Esophagus muscularis mucosa (tissue), 4 donors: ENCODE measurements at regions not wholly inside any gene's neighbourhood (a gene's known extent, or its start where the extent isn't known, plus 50 kb on each side); places are given as distances from the start of the nearest gene placed in this dataset.

Experiments
- DNase-seq: peaks from one replicate; pipeline ENCODE4 v3.0.0-alpha.2; 2017; ENCODE audit errors: extremely low spot score
- H3K27ac ChIP-seq, 4 donors: fragments of 200-600 bp; sonication (generic); replicated peaks in 1 of 4; 1 replicate in 3 of 4; 2 replicates in 1 of 4; pipeline ENCODE4 v1.5.1; 2016 to 2019; ENCODE audit warnings: mild to moderate bottlenecking in 1 of 4
- H3K27me3 ChIP-seq, 4 donors: fragments of 200-600 bp; sonication (generic); one replicate each; pipeline versions ENCODE4 v1.5.1 to v1.6.0; 2016 to 2019
- H3K36me3 ChIP-seq, 4 donors: fragments of 200-600 bp; sonication (generic); one replicate each; pipeline ENCODE4 v1.5.1; 2016 to 2019
- H3K4me1 ChIP-seq, 4 donors: fragments of 200-600 bp; sonication (generic); one replicate each; pipeline ENCODE4 v1.5.1; 2016 to 2019
- H3K4me3 ChIP-seq, 4 donors: fragments of 200-600 bp; sonication (generic); 1 replicate in 2 of 4; 2 replicates in 2 of 4; pipeline ENCODE4 v1.5.1; 2016 to 2019; ENCODE audit warnings: mild to moderate bottlenecking in 4 of 4, moderate library complexity in 1 of 4
- H3K9me3 ChIP-seq, 4 donors: fragments of 200-600 bp; sonication (generic); 1 replicate in 3 of 4; 2 replicates in 1 of 4; pipeline ENCODE4 v1.5.1; 2016 to 2019
- CTCF ChIP-seq, 3 experiments: fragments of 200-600 bp in 2 of 3; fragments of 450-650 bp in 1 of 3; sonication (generic) in 2 of 3; IDR thresholded peaks; one replicate each; pipeline ENCODE4 v1.5.1; 2017 to 2019; ENCODE audit warnings: antibody characterized with exemption in 3 of 3, mild to moderate bottlenecking in 2 of 3, moderate library complexity in 1 of 3
- EP300 ChIP-seq: sonication (generic); formaldehyde crosslinking; IDR thresholded peaks from one replicate; pipeline ENCODE4 v1.6.1; 2017; ENCODE audit warnings: antibody characterized with exemption
- POLR2A ChIP-seq: fragments of 450-650 bp; IDR thresholded peaks from one replicate; pipeline ENCODE4 v1.6.1; 2017; ENCODE audit warnings: antibody characterized with exemption, moderate library complexity, mild to moderate bottlenecking, low read depth
- POLR2AphosphoS5 ChIP-seq, 2 donors: sonication (generic); formaldehyde crosslinking; IDR thresholded peaks; one replicate each; pipeline ENCODE4 v1.6.1; 2017; ENCODE audit warnings: antibody characterized with exemption in 2 of 2
- WGBS: methylation state at CpG from one replicate; pipeline ENCODE4 v1.1.5; 2018; 5-methylcytosine and 5-hydroxymethylcytosine counted together
- intact Hi-C: fragments of 100-400 bp; cut with DNase I; formaldehyde crosslinking; loops from one replicate; pipeline ENCODE4 v1.15.1; 2023

- 76% methylated on average over 4 of the region's 4 CpGs for WGBS
- no peak overlapping the region for H3K27ac ChIP-seq
- intact Hi-C loops: no loop called here
- no peak for TF ChIP-seq POLR2AphosphoS5 (IDR thresholded peaks at IDR 0.05)
- TF ChIP-seq POLR2A: no peak
- no peak for TF ChIP-seq CTCF (IDR thresholded peaks at IDR 0.05)
- no peak for TF ChIP-seq EP300
- peaks cover 14 to 24% (median 16%) of the 10 kb centered on the region in 4 donors for H3K4me1 ChIP-seq
- no peaks in the 10 kb centered on the region for H3K36me3 ChIP-seq
- no peaks in the 10 kb centered on the region for H3K27me3 ChIP-seq
- no peak overlapping the region for H3K4me3 ChIP-seq
- DNase-seq: peak; percentile 90
- no peaks in the 10 kb centered on the region for H3K9me3 ChIP-seq
Measured at GRCh38 chr10:91073286-91073979, 147.0 kb upstream of the PCGF5 start.

- H3K27me3 ChIP-seq: no peaks in the 10 kb centered on the region
- peak; percentile 55 for DNase-seq
- H3K4me3 ChIP-seq: no peak overlapping the region
- H3K27ac ChIP-seq: peak overlapping the region in 3 of 4 donors; percentile 29 to 48 (median 47)
- peaks cover 14 to 34% (median 16%) of the 10 kb centered on the region in 4 donors for H3K4me1 ChIP-seq
- intact Hi-C loops: no loop called here
- no peaks in the 10 kb centered on the region for H3K36me3 ChIP-seq
- no peak for TF ChIP-seq EP300
- no peak for TF ChIP-seq POLR2A
- TF ChIP-seq POLR2AphosphoS5 (IDR thresholded peaks at IDR 0.05): no peak
- TF ChIP-seq CTCF (IDR thresholded peaks at IDR 0.05): no peak
- 56% methylated on average over 7 of the region's 7 CpGs for WGBS
- no peaks in the 10 kb centered on the region for H3K9me3 ChIP-seq
Measured at GRCh38 chr10:91076991-91077548, 143.4 kb upstream of the PCGF5 start.

DNA sequence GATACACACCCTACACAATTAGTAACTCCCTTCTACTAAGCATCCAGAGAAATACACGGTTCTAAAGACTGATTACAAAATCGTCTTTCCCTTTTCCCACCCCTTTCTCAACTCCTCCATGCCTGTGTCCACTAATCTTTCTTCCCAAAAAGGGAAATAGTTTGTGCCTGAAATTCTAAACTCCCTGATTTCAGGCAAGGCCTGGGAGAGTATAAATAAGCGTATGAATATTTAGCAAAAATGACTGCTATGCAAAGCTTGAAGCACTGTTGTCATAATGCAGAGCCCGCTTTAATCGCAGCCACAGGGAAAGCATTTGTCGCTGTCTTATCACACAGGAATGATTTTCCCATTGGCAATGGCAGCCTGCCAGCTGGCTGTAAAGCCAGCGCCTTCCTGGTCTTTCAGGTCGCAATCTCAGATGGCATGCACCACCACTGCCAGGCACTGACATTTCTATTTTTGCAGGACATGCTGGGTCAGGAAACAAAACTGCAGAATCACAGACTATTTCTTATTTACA lies 142.9 kb upstream of the PCGF5 start:
- H3K4me1 ChIP-seq: peaks cover 14 to 34% (median 16%) of the 10 kb centered on the region in 4 donors
- no peaks in the 10 kb centered on the region for H3K9me3 ChIP-seq
- H3K4me3 ChIP-seq: peak overlapping the region in 2 of 4 donors; percentile 0 to 18
- WGBS: 32% methylated on average over 8 of the region's 8 CpGs
- peak; percentile 87 for DNase-seq
- TF ChIP-seq CTCF (IDR thresholded peaks at IDR 0.05) (no peak), POLR2A (no peak), EP300 (no peak), POLR2AphosphoS5 (IDR thresholded peaks at IDR 0.05) (no peak)
- intact Hi-C loops: no loop called here
- peak overlapping the region in 3 of 4 donors; percentile 29 to 48 (median 47) for H3K27ac ChIP-seq
- no peaks in the 10 kb centered on the region for H3K36me3 ChIP-seq
- no peaks in the 10 kb centered on the region for H3K27me3 ChIP-seq

DNA sequence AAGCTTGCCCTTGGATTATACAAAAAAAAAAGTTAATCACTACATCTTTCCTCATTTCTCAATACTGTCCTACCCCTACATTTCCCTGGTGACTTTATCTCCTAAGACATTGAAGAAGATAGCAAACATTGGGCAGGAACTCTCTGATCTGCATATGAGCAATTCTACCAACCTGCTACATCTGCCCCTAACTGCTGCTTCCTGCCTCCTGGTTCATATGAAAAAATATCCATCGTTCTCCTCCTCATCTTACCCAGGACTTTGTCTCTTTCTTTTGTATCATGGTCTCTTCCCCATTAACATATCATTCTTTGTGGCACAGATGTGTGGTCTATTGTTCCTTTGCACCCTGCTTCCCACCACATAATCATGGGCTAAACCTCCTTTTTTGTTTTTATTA lies 139.7 kb upstream of the PCGF5 start:
- TF ChIP-seq POLR2A (no peak), POLR2AphosphoS5 (IDR thresholded peaks at IDR 0.05) (no peak), CTCF (IDR thresholded peaks at IDR 0.05) (no peak), EP300 (no peak)
- peak; percentile 55 for DNase-seq
- 93% methylated on average over 1 of the region's 1 CpG for WGBS
- H3K36me3 ChIP-seq: no peaks in the 10 kb centered on the region
- intact Hi-C loops: no loop called here
- H3K27me3 ChIP-seq: no peaks in the 10 kb centered on the region
- H3K27ac ChIP-seq: no peak overlapping the region
- peaks cover 14 to 34% (median 16%) of the 10 kb centered on the region in 4 donors for H3K4me1 ChIP-seq
- no peaks in the 10 kb centered on the region for H3K9me3 ChIP-seq
- no peak overlapping the region for H3K4me3 ChIP-seq
